RCC 7860 (cell line): ENCODE measurements at regions not wholly inside any gene's neighbourhood (a gene's known extent, or its start where the extent isn't known, plus 50 kb on each side); places are given as distances from the start of the nearest gene placed in this dataset.
"Not testable (repeated sequence)": the region's sequence is repeated elsewhere in the genome, so short reads cannot be mapped to it uniquely, and the experiment has no call there.

ENCODE experiments used
- DNase-seq: peaks from one replicate; pipeline ENCODE4 v3.0.0-alpha.2; 2015; ENCODE audit warnings: low spot score
- FAIRE-seq: peaks from 2 replicates; lab custom pipeline; 2012; peaks lifted over from hg19 to GRCh38; lab: Jason Lieb, UNC

GRCh38 chrX:144185197-144185596 lies 301.3 kb downstream of the UBE2NL start:
- DNase-seq = not testable (repeated sequence)
- FAIRE-seq = peak; percentile 98

GRCh38 chrX:144188489-144188888 lies 304.6 kb downstream of the UBE2NL start:
- FAIRE-seq, DNase-seq: not testable (repeated sequence)

DNA sequence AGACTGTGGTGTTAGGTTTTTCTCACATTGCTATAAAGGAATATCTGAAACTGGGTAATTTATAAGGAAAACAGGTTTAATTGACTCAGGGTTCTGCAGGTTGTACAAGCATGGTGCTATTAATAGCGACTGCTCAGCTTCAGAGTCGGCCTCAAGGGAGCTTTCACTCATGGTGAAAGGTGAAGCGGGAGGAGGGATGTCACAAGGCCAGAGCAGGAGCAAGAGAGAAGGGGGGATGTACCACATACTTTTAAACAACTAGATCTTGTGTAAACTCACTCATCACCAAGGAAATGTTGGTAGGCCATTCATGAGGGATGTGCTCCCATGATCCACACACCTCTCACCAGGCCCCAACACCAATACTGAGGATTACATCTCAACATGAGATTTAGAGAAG lies 313.2 kb downstream of the UBE2NL start:
- FAIRE-seq, DNase-seq: not testable (repeated sequence)

GRCh38 chrX:144202726-144203125 lies 318.9 kb downstream of the UBE2NL start:
- not testable (repeated sequence) for DNase-seq, FAIRE-seq

GRCh38 chrX:144208360-144209024 lies 324.6 kb downstream of the UBE2NL start:
- DNase-seq, FAIRE-seq: not testable (repeated sequence)

GRCh38 chrX:144214651-144215050 lies 330.8 kb downstream of the UBE2NL start:
- DNase-seq (no peak), FAIRE-seq (no peak)

GRCh38 chrX:144219035-144219434 lies 335.2 kb downstream of the UBE2NL start:
- DNase-seq = peak; percentile 16
- FAIRE-seq = no peak

DNA sequence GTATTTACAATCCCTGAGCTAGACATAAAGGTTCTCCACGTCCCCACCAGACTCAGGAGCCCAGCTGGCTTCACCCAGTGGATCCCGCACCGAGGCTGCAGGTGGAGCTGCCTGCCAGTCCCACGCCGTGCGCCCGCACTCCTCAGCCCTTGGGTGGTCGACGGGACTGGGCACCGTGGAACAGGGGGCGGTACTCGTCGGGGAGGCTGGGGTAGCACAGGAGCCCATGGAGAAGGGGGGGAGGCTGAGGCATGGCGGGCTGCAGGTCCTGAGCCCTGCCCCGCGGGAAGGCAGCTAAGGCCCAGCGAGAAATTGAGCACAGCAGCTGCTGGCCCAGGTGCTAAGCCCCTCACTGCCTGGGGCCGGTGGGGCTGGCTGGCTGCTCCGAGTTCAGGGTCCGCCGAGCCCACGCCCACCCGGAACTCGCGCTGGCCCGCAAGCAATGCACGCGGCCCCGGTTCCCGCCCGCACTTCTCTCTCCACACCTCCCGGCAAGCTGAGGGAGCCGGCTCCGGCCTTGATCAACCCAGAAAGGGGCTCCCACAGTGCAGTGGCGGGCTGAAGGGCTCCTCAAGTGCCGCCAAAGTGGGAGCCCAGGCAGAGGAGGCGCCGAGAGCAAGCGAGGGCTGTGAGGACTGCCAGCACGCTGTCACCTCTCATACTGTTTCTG lies 347.4 kb downstream of the UBE2NL start:
- FAIRE-seq = not testable (repeated sequence)

GRCh38 chrX:144253356-144253755 lies 369.5 kb downstream of the UBE2NL start:
- no peak for DNase-seq
- FAIRE-seq = no peak

More for the DNA sequence above, 347.4 kb downstream of the UBE2NL start:
- not testable (repeated sequence) for DNase-seq

DNA sequence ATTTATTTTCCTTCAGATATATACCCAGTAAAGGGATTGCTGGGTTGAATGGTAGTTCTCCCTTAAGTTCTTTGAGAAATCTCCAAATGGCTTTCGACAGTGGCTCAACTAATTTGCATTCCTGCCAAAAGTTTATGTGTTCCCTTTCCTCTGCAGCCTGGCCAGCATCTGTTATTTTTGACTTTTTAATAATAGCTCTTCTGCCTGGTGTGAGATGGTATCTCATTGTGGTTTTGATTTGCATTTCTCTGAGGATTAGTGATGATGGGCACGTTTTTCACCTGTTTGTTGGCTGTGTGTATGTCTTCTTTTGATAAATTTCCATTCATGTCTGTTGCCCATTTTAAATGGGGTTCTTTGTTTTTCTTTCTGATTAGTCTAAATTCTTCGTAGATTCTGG lies 375.2 kb downstream of the UBE2NL start:
- no peak for FAIRE-seq
- no peak for DNase-seq

GRCh38 chrX:144265641-144266040 lies 381.8 kb downstream of the UBE2NL start:
- FAIRE-seq (no peak), DNase-seq (no peak)

DNA sequence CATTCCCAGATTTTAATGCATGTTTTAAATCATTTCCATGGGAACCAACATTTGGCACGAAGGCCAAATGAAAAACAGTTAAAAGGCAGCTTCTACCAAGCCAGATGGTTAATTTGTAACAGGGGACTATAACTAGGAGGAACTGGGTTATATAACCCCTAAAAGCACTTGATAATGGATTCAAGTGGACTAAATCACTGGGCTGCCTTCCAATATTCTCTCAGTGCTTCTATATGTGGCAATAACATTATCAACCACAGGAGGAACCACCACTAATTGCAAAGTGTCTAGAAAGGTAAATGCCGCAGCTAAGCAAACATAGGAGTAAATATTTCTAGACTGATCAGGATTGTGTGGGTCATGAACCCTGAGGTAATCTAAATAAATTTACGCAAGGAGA lies 391.5 kb downstream of the UBE2NL start:
- peak; percentile 57 for FAIRE-seq
- peak; percentile 3 for DNase-seq

DNA sequence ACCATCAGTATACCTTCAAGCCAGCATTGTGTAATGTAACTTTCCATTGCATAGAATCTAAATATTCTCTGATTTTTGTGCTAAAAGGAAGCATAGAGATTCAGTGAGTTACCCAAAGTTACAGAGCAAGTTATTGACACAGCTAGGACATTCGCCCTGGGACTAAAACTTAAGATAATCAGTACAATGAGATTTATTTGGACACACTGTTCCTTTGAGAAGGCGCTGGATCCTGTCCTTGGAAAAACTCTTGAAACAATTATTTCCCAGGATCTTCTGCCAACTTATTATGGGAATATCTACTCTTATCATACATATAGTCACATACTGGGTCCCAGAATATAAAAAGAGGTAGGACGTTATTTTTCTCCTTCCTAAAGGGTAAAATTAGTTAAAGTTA lies 392.0 kb downstream of the UBE2NL start:
- DNase-seq (no peak), FAIRE-seq (no peak)

DNA sequence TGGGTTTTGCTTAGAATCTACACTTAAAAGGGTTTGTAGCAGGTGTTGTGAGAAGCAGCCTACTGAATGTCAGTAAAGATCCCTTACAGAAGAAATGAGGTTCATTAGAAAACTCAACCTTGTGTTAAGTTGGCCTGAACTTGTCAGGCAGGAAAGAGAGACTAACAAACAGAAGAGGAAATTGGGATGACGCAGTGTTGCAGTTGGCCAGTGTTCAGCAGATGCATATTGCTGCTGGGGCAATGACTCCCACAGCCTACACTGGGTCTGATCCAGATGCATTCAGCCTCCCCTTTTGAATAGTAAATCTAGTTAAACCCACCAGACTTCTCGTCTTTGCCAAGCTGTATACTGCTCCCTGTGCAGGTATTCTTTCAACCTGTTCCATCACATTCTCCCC lies 409.4 kb downstream of the UBE2NL start:
- FAIRE-seq = no peak
- no peak for DNase-seq

DNA sequence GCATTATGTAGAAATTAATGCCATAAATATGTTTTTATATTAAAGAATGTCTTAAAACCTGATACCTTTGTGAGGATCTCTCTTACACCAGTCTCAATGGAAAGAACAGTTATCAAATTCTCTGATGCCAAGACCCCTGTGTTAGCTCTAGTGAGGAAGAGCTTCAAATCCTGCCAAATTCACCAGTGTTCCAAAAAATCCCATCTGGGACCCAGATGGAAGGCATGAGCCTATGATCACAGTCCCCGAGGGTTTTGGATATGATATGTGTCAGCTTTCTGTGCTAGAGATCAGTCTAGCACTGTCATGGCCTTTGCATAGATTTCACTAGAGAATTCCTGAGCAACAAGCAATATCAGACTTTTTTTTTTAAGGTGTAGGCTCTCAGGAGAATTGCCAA lies 412.1 kb downstream of the UBE2NL start:
- FAIRE-seq = no peak

GRCh38 chrX:144297221-144297620 lies 413.4 kb downstream of the UBE2NL start:
- DNase-seq (no peak), FAIRE-seq (no peak)

More for the DNA sequence above, 412.1 kb downstream of the UBE2NL start:
- DNase-seq = no peak

DNA sequence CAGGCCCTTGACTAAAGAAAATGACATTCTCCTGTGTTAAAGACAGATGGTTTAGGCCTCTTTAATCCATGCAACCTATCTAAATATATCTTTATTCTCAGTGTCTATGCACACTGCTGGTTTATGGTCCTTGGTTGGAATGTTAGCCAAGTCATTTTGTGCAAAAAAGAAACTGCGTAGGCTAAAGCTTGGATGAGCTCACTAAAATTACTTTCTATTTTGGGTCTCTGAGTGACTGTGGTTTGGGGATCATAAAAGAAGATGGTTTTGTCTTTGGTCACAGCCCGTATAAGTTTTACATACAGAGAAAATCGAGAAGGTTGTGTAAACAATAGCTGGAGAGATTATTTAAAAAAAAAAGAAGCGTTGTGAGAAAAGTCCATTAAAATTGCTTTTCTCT lies 443.6 kb downstream of the UBE2NL start:
- no peak for FAIRE-seq
- no peak for DNase-seq

DNA sequence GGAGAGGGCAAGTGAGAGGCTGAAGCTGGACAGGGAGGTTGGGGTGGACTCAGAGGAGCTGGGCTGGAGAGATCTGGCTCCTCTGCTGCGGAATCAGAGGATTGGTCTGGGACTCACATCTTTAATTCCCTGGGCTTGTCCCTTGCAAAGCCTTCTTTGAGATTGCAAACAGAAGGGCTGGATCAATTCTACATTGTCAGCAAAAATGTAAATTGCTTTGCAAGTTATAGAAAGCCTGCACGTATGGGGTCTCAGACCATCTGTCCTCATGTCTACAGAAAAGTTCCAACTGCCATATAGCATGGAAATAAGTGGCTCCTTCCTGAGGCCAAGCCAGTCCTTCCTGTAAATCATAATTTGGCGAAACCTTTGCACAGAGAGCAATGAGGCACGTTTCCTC lies 449.6 kb downstream of the UBE2NL start:
- FAIRE-seq = no peak
- DNase-seq = no peak

DNA sequence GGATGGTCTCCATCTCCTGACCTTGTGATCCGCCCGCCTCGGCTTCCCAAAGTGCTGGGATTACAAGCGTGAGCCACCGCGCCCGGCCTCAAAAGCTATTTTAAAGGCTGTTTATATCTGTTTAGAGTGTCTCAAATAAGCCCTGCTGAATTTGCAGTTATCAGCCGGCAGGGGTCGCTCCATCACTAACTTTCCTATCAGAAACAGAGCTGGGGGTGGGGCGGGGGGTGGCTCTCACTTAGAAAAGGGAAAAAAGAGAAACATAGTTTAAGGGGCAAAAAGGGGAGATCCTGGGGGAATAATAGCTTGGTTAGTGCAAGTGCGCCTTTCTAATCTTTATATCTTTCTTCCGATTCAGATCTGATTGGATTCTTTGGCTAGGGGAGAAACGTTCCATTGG lies 450.7 kb downstream of the UBE2NL start:
- no peak for FAIRE-seq

GRCh38 chrX:144335402-144335801 lies 451.5 kb downstream of the UBE2NL start:
- no peak for FAIRE-seq
- no peak for DNase-seq

More for the DNA sequence above, 450.7 kb downstream of the UBE2NL start:
- no peak for DNase-seq

DNA sequence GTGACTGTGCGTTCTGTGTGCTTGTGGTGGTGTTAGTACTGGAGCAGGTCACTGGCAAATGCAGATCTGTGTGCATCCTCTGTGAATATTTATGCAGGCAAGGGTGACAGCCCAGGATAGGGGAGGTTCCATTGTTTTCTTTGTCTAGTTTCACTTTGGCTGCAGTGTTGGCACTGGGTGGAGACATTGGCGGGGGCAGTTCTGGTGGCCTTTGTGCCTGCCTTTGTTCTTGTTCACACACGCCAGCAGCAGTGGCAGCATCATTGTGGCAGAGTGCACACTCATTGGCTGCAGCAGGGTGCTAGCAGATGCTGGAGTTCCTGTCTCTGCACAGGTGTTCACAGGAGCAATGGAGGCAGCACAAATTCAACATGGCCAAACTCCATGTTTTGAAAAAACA lies 495.3 kb downstream of the UBE2NL start:
- FAIRE-seq = no peak
- no peak for DNase-seq

DNA sequence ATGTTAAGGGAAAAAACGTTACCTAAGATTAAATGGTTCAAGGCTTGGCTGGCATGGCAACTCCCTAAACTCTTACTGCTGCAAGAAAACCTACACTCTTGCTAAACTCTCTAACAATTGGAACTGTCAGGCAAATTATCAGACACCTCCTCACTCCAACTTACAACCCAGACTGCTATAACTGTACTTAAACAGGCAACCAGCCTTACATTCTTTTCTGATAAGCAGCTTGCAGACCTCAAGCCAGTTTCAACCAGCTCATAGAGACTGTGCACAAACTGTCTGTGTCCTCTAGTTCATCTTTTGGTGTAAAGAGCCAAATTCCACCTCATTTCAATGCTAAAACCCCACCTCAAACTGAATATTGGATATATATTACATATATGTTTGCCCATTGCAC lies 504.9 kb downstream of the UBE2NL start:
- FAIRE-seq = no peak

More for the DNA sequence above, 504.9 kb downstream of the UBE2NL start:
- DNase-seq = no peak
